GM23338 (cell line): ENCODE measurements at regions not wholly inside any gene's neighbourhood (a gene's known extent, or its start where the extent isn't known, plus 50 kb on each side); places are given as distances from the start of the nearest gene placed in this dataset.

Experiments used
- ATAC-seq: fragments of 200-7000 bp; cut with Tn5 transposase; 3 replicates; pipeline ENCODE4 v1.9.1; 2020
- DNase-seq: peaks from one replicate; pipeline ENCODE4 v3.0.0-alpha.2; 2015; ENCODE audit warnings: low spot score
- H2AFZ ChIP-seq: fragments of 200-600 bp; sonication (generic); 2 replicates; pipeline ENCODE4 v1.8.0; 2016; ENCODE audit warnings: antibody characterized with exemption, mild to moderate bottlenecking, moderate library complexity
- H3F3A ChIP-seq: fragments of 200-600 bp; sonication (generic); replicated peaks from 2 replicates; pipeline ENCODE4 v1.8.0; 2017; ENCODE audit warnings: antibody characterized with exemption, mixed run types, low read depth
- H3K27ac ChIP-seq: fragments of 200-600 bp; sonication (generic); 2 replicates; pipeline ENCODE4 v1.6.1; 2016; ENCODE audit warnings: low read depth
- H3K27me3 ChIP-seq: fragments of 200-600 bp; sonication (generic); 2 replicates; pipeline ENCODE4 v1.8.0; 2016; ENCODE audit warnings: mild to moderate bottlenecking, mixed run types, moderate library complexity; ENCODE audit not compliant: insufficient read depth
- H3K36me3 ChIP-seq: fragments of 200-600 bp; sonication (generic); 2 replicates; pipeline ENCODE4 v1.8.0; 2016; ENCODE audit warnings: mild to moderate bottlenecking; ENCODE audit not compliant: insufficient read depth
- H3K4me1 ChIP-seq: fragments of 200-600 bp; sonication (generic); 2 replicates; pipeline ENCODE4 v1.8.0; 2016; ENCODE audit warnings: mild to moderate bottlenecking, moderate library complexity; ENCODE audit not compliant: insufficient read depth
- H3K4me2 ChIP-seq: fragments of 200-600 bp; sonication (generic); 2 replicates; pipeline ENCODE4 v1.7.1; 2017; ENCODE audit warnings: mixed run types
- H3K4me3 ChIP-seq: fragments of 200-600 bp; sonication (generic); 2 replicates; pipeline ENCODE4 v1.6.1; 2016; ENCODE audit warnings: mixed run types
- H3K79me2 ChIP-seq: fragments of 200-600 bp; sonication (generic); replicated peaks from 2 replicates; pipeline ENCODE4 v1.8.0; 2017; ENCODE audit warnings: mild to moderate bottlenecking; ENCODE audit not compliant: insufficient read depth
- H3K9me2 ChIP-seq: fragments of 200-600 bp; sonication (generic); 2 replicates; pipeline ENCODE4 v1.8.0; 2017; ENCODE audit not compliant: insufficient read depth
- H4K20me1 ChIP-seq: fragments of 200-600 bp; sonication (generic); replicated peaks from 2 replicates; pipeline ENCODE4 v1.8.0; 2017; ENCODE audit warnings: mild to moderate bottlenecking; ENCODE audit not compliant: insufficient read depth
- H3K27ac Mint-ChIP-seq: 2 replicates; pipeline ENCODE4 v1.8.0; 2020; ENCODE audit warnings: inconsistent platforms, mild to moderate bottlenecking, moderate library complexity, mixed read lengths
- H3K27me3 Mint-ChIP-seq: 3 replicates; pipeline ENCODE4 v1.8.0; 2022; ENCODE audit warnings: low read depth, mild to moderate bottlenecking, moderate library complexity, mixed read lengths, inconsistent platforms; ENCODE audit not compliant: insufficient read depth, poor library complexity
- H3K36me3 Mint-ChIP-seq: 3 replicates; pipeline ENCODE4 v1.8.0; 2021; ENCODE audit warnings: low read depth, mild to moderate bottlenecking, inconsistent platforms, moderate library complexity, mixed read lengths
- H3K4me1 Mint-ChIP-seq: 3 replicates; pipeline ENCODE4 v1.8.0; 2020; ENCODE audit warnings: mild to moderate bottlenecking, inconsistent platforms, mixed read lengths
- H3K4me3 Mint-ChIP-seq: 3 replicates; pipeline ENCODE4 v1.8.0; 2021; ENCODE audit warnings: moderate library complexity, mild to moderate bottlenecking, inconsistent platforms, mixed read lengths
- H3K9me3 Mint-ChIP-seq: 3 replicates; pipeline ENCODE4 v1.8.0; 2020; ENCODE audit warnings: moderate library complexity, mild to moderate bottlenecking, inconsistent platforms, mixed read lengths
- CTCF ChIP-seq, 2 experiments: fragments of 200-600 bp in 1 of 2; sonication (generic) in 1 of 2; conservative IDR thresholded peaks; 2 replicates each; pipeline versions ENCODE4 v1.5.1 to v1.6.1; 2016 to 2017; ENCODE audit warnings: antibody characterized with exemption in 2 of 2, low read depth in 2 of 2, mild to moderate bottlenecking in 2 of 2, moderate library complexity in 1 of 2
- ETS1 ChIP-seq: IDR thresholded peaks from 2 replicates; pipeline ENCODE4 v1.6.1; 2016; ENCODE audit warnings: antibody characterized with exemption
- EZH2 ChIP-seq: fragments of 200-600 bp; sonication (generic); IDR thresholded peaks from one replicate; pipeline ENCODE4 v1.8.0; 2017; ENCODE audit warnings: antibody characterized with exemption, mild to moderate bottlenecking, low read depth; ENCODE audit not compliant: unreplicated experiment
- EZH2phosphoT487 ChIP-seq: fragments of 200-600 bp; sonication (generic); IDR thresholded peaks from one replicate; pipeline ENCODE4 v1.8.1; 2018; ENCODE audit warnings: antibody characterized with exemption; ENCODE audit not compliant: unreplicated experiment
- NANOG ChIP-seq: IDR thresholded peaks from 2 replicates; pipeline ENCODE4 v1.6.1; 2016; ENCODE audit warnings: antibody characterized with exemption, borderline replicate concordance
- POLR2AphosphoS5 ChIP-seq: IDR thresholded peaks from 2 replicates; pipeline ENCODE4 v1.6.1; 2016; ENCODE audit warnings: antibody characterized with exemption, low read depth
- REST ChIP-seq: IDR thresholded peaks from one replicate; pipeline ENCODE4 v1.6.1; 2018; ENCODE audit warnings: antibody characterized with exemption; ENCODE audit not compliant: unreplicated experiment
- STAT1 ChIP-seq: IDR thresholded peaks from one replicate; pipeline ENCODE4 v1.6.1; 2016; ENCODE audit warnings: antibody characterized with exemption; ENCODE audit not compliant: unreplicated experiment
- ZNF114 ChIP-seq: fragments of 250-450 bp; sonication (Bioruptor Pico); IDR thresholded peaks from 2 replicates; pipeline ENCODE4 v1.5.0; 2020; ENCODE audit warnings: mild to moderate bottlenecking, moderate library complexity
- ZNF331 ChIP-seq: fragments of 250-450 bp; sonication (Bioruptor Pico); IDR thresholded peaks from 2 replicates; pipeline ENCODE4 v1.5.0; 2020; ENCODE audit warnings: low read depth, mild to moderate bottlenecking, moderate library complexity
- ZNF462 ChIP-seq: fragments of 250-450 bp; sonication (Bioruptor Pico); IDR thresholded peaks from 2 replicates; pipeline ENCODE4 v1.5.0; 2020; ENCODE audit warnings: mild to moderate bottlenecking, moderate library complexity

DNA sequence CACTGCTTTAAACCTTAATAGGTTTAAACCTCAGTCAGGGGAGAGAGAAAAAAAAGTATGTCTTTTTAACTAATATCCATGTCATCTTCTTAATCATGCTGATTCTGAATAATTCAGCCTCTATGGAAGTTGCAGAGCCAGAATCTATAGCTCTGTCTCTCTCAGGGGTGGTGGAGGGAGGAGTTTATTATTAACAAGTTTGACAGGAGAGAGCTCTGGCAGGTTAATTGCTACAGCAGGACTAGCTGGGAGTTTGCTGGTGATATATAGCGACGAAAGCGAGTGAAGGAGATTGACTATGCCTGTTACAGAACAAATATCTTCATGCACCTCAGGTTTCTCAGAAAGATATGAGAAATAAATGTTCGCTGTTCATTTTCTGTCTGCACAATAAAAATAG, 586.4 kb downstream of the TLE4 start:
- Mint-ChIP-seq H3K9me3 (peaks cover 6% of the 10 kb centered on the region; the same call in 1 of the 3 replicates), H3K36me3 (no peaks in the 10 kb centered on the region), H3K27me3 (no peaks in the 10 kb centered on the region), H3K27ac (no peak overlapping the region; the same call in 1 of the 2 replicates), H3K4me3 (no peak overlapping the region), H3K4me1 (peaks cover 23% of the 10 kb centered on the region)
- H3K27me3 ChIP-seq: no peaks in the 10 kb centered on the region
- H3K4me1 ChIP-seq: peaks cover 11% of the 10 kb centered on the region; the same call in 1 of the 2 replicates
- no peaks in the 10 kb centered on the region for H4K20me1 ChIP-seq
- TF ChIP-seq ZNF331 (CRISPR knock-in tag): no peak
- TF ChIP-seq POLR2AphosphoS5: no peak
- no peak for TF ChIP-seq EZH2phosphoT487
- no peak for TF ChIP-seq ZNF462
- no peak for TF ChIP-seq STAT1
- TF ChIP-seq CTCF (conservative IDR thresholded peaks at IDR 0.05; ENCODE audit: low read depth in 2 of 2): no peak
- TF ChIP-seq ZNF114 (CRISPR knock-in tag): no peak
- TF ChIP-seq ETS1: no peak
- no peak for TF ChIP-seq NANOG
- no peak for TF ChIP-seq REST
- TF ChIP-seq EZH2: no peak
- no peaks in the 10 kb centered on the region for H3K36me3 ChIP-seq
- no peak overlapping the region for H2AFZ ChIP-seq
- no peak overlapping the region for H3K27ac ChIP-seq
- H3K79me2 ChIP-seq: no peaks in the 10 kb centered on the region
- H3F3A ChIP-seq: no peaks in the 10 kb centered on the region
- peaks cover 5% of the 10 kb centered on the region for H3K9me2 ChIP-seq
- H3K4me3 ChIP-seq: no peak overlapping the region
- H3K4me2 ChIP-seq: no peak overlapping the region
- ATAC-seq (no peak), DNase-seq (no peak)
